ENCODE measurements at regions not wholly inside any gene's neighbourhood (a gene's known extent, or its start where the extent isn't known, plus 50 kb on each side); places are given as distances from the start of the nearest gene placed in this dataset.

GRCh38 chr11:93248602-93249001, 50.8 kb upstream of the SLC36A4 start:
- TF ChIP-seq CTCF (IDR thresholded peaks at IDR 0.05; ENCODE audit: control insufficient read depth, extremely low read depth, insufficient read depth), result peak; percentile 26
- H3K4me3 ChIP-seq (ENCODE audit: low read depth, low read length), result no peak overlapping the region
- no peak for DNase-seq (ENCODE audit: low read depth)

DNA sequence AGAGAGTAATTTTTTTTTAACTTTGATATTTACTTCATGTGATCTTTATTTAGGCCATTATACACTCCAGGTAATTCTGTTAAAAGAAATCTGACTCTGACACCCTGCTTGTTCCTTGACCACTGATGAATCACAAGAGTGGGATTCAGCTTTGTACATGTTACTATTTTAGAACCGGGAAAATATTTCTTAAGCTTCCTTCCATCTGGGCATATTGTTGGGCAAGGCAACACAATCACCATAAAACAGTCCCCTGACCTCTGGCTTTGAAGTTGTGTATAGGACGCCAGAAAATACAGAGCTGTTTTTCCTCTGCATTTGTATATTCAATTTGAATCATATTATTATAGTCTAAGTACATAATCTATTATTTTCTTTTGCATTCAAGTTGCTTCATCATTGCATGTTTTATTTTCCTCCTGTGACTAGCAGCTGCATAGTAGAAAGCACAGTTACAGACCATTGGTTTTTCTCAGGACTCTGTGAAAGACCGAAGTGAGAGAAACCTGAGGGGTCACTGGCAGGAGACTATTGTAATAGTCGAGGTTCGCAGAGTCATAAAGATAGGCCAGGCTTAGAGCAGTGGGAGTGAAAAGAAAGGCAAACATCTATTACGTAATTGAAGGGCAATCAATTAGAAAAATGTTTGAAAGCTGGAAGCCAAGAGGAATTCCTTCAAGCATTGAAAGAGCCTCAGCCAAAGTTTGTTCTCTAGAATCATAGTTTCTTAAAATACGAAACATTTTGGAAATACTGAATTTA, 51.8 kb upstream of the SLC36A4 start:
- DNase-seq (ENCODE audit: low read depth), result no peak
- no peak overlapping the region for H3K4me3 ChIP-seq (ENCODE audit: low read depth, low read length)
- no peak for TF ChIP-seq CTCF (IDR thresholded peaks at IDR 0.05; ENCODE audit: control insufficient read depth, extremely low read depth, insufficient read depth)

- no peak for DNase-seq (ENCODE audit: low read depth)
- H3K4me3 ChIP-seq (ENCODE audit: low read depth, low read length), result no peak overlapping the region
- TF ChIP-seq CTCF (IDR thresholded peaks at IDR 0.05; ENCODE audit: control insufficient read depth, extremely low read depth, insufficient read depth), result no peak
Measured at GRCh38 chr11:93250326-93250725, 52.5 kb upstream of the SLC36A4 start.

DNA sequence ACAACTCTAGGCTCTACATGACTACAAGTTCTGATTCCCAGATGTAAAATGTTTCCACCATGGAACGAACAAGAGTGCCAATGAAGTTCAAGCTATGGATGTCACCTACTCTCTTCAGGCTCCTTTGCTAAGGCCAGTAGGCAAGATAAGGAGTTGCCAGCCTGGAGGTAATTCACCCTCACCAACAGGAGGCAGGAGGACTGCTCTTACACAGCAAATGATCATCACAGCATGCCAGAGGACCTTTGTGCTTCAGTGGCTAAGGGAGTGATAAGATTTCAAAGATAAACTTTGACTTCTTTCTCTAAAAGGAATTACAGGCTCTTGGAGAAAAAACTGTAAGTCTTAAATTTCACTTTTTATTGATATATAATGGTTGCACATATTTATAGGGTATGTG, 54.1 kb upstream of the SLC36A4 start:
- TF ChIP-seq CTCF (IDR thresholded peaks at IDR 0.05; ENCODE audit: control insufficient read depth, extremely low read depth, insufficient read depth), result no peak
- H3K4me3 ChIP-seq (ENCODE audit: low read depth, low read length), result no peak overlapping the region
- no peak for DNase-seq (ENCODE audit: low read depth)

DNA sequence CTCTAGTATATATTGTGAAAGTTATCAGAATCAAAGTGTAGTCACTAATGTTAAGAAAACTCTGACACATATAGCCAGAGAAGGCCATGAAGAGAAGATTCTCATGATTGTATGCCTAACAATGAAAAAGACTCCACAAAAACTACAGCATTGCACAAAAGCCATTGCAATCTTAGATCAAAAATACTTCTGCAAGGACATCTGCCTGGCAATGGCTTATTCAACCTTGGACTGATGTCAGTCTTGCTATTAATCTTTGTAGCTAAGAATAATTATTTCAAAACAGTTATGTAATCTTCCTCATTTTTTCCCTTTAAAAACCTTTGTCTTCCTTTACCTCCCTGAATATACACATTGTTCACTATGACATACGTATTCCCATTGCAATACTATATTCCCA, 55.3 kb upstream of the SLC36A4 start:
- no peak for DNase-seq (ENCODE audit: low read depth)
- no peak overlapping the region for H3K4me3 ChIP-seq (ENCODE audit: low read depth, low read length)
- no peak for TF ChIP-seq CTCF (IDR thresholded peaks at IDR 0.05; ENCODE audit: control insufficient read depth, extremely low read depth, insufficient read depth)

DNA sequence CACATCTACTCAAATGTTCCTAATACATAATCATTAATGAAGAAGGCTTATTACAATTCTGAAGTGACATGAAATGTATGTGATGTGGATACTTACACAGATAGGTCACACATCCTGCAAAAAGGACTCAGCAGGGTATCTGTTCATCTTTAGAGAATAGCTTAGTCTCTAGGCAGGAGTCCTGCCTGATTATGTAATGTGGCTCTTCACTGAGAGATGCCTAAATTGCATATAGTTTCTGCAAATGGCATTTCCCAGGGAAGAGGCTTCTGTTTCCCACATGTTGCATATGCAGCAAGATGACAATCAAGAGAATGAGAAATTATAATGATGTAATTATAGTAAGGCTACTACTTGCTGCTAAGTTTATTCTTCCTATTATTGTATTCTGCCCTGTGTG, 58.8 kb upstream of the SLC36A4 start:
- DNase-seq (ENCODE audit: low read depth), result no peak
- no peak overlapping the region for H3K4me3 ChIP-seq (ENCODE audit: low read depth, low read length)
- no peak for TF ChIP-seq CTCF (IDR thresholded peaks at IDR 0.05; ENCODE audit: control insufficient read depth, extremely low read depth, insufficient read depth)

DNA sequence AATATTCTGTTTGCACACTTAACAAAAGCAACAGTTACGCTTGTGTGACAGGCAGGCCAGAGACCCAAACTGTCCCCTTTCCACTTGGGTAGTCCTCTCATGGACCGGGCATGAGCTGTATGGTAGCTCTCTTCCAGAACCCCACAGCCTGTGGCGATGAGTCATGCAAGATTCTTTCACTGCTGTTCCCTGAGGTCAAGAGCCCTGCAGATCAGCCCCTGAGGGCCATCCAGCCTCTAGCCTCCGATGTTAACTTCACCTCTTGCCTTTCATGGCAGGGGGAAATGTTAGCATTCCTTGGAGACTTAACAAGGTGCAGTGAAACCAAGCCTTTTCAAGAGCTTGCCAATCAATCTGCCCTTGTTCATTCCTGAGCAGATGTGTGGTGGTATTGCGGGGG, 63.2 kb upstream of the DEUP1 start:
- no peak for DNase-seq (ENCODE audit: low read depth)
- no peak overlapping the region for H3K4me3 ChIP-seq (ENCODE audit: low read depth, low read length)
- TF ChIP-seq CTCF (IDR thresholded peaks at IDR 0.05; ENCODE audit: control insufficient read depth, extremely low read depth, insufficient read depth), result no peak

Data from LNCaP clone FGC (cell line).